H9 (cell line): ENCODE measurements at regions not wholly inside any gene's neighbourhood (a gene's known extent, or its start where the extent isn't known, plus 50 kb on each side); places are given as distances from the start of the nearest gene placed in this dataset.

Experiments used
- DNase-seq: peaks from one replicate; pipeline ENCODE4 v3.0.0-alpha.2; 2017
- H2AFZ ChIP-seq: one replicate; pipeline ENCODE4 v1.6.1; 2013; ENCODE audit warnings: mild to moderate bottlenecking, low read length, control low read depth, moderate library complexity
- H2AK5ac ChIP-seq: 2 replicates; pipeline ENCODE4 v1.6.1; 2013; ENCODE audit warnings: low read length, control low read depth, mixed read lengths; ENCODE audit not compliant: insufficient read length
- H2BK120ac ChIP-seq: one replicate; pipeline ENCODE4 v1.6.1; 2013; ENCODE audit warnings: low read depth, mild to moderate bottlenecking, low read length, control low read depth, inconsistent platforms; ENCODE audit not compliant: poor library complexity, severe bottlenecking
- H2BK12ac ChIP-seq: 2 replicates; pipeline ENCODE4 v1.6.1; 2013; ENCODE audit warnings: low read length, control low read depth, mixed read lengths, low read depth; ENCODE audit not compliant: insufficient read length
- H2BK15ac ChIP-seq: 2 replicates; pipeline ENCODE4 v1.6.1; 2013; ENCODE audit warnings: low read depth, low read length, control low read depth
- H2BK20ac ChIP-seq: one replicate; pipeline ENCODE4 v1.6.1; 2013; ENCODE audit warnings: low read depth, mild to moderate bottlenecking, low read length, control low read depth, inconsistent platforms; ENCODE audit not compliant: poor library complexity, severe bottlenecking
- H2BK5ac ChIP-seq: 2 replicates; pipeline ENCODE4 v1.6.1; 2013; ENCODE audit warnings: low read length, control low read depth, mixed read lengths; ENCODE audit not compliant: insufficient read length
- H3K14ac ChIP-seq: 2 replicates; pipeline ENCODE4 v1.6.1; 2013; ENCODE audit warnings: low read length, control low read depth; ENCODE audit not compliant: insufficient read depth
- H3K18ac ChIP-seq: 2 replicates; pipeline ENCODE4 v1.6.1; 2013; ENCODE audit warnings: low read depth, mild to moderate bottlenecking, mixed read lengths, low read length, control low read depth; ENCODE audit not compliant: insufficient read length
- H3K23ac ChIP-seq: 2 replicates; pipeline ENCODE4 v1.6.1; 2013; ENCODE audit warnings: low read length, control low read depth, mixed read lengths, low read depth; ENCODE audit not compliant: insufficient read length
- H3K23me2 ChIP-seq: 2 replicates; pipeline ENCODE4 v1.6.1; 2013; ENCODE audit warnings: low read depth, mild to moderate bottlenecking, mixed read lengths, low read length, control low read depth; ENCODE audit not compliant: insufficient read length, poor library complexity, severe bottlenecking
- H3K27ac ChIP-seq: 2 replicates; pipeline ENCODE4 v1.5.1; 2013; ENCODE audit warnings: low read length, control low read depth, mixed read lengths, low read depth; ENCODE audit not compliant: insufficient read length
- H3K27me3 ChIP-seq: 2 replicates; pipeline ENCODE4 v1.6.1; 2013; ENCODE audit warnings: low read length, control low read depth, inconsistent platforms; ENCODE audit not compliant: insufficient read depth
- H3K4ac ChIP-seq: 2 replicates; pipeline ENCODE4 v1.6.1; 2013; ENCODE audit warnings: low read depth, mild to moderate bottlenecking, control low read depth, inconsistent platforms, low read length, moderate library complexity
- H3K4me1 ChIP-seq: 2 replicates; pipeline ENCODE4 v1.6.1; 2013; ENCODE audit warnings: low read length, control low read depth, inconsistent platforms; ENCODE audit not compliant: insufficient read depth
- H3K4me2 ChIP-seq: 2 replicates; pipeline ENCODE4 v1.6.1; 2013; ENCODE audit warnings: low read length, control low read depth, mixed read lengths; ENCODE audit not compliant: insufficient read length, insufficient read depth
- H3K56ac ChIP-seq: 2 replicates; pipeline ENCODE4 v1.6.1; 2013; ENCODE audit warnings: low read depth, mild to moderate bottlenecking, mixed read lengths, low read length, control low read depth; ENCODE audit not compliant: insufficient read length
- H3K79me1 ChIP-seq: 2 replicates; pipeline ENCODE4 v1.6.1; 2013; ENCODE audit warnings: low read depth, mild to moderate bottlenecking, moderate library complexity, low read length, control low read depth, inconsistent platforms; ENCODE audit not compliant: insufficient read depth, poor library complexity, severe bottlenecking
- H3K79me2 ChIP-seq: 2 replicates; pipeline ENCODE4 v1.6.1; 2013; ENCODE audit warnings: low read length, control low read depth, inconsistent platforms; ENCODE audit not compliant: insufficient read depth
- H3K9ac ChIP-seq: 2 replicates; pipeline ENCODE4 v1.6.1; 2013; ENCODE audit warnings: low read length, control low read depth, mixed read lengths; ENCODE audit not compliant: insufficient read length; ENCODE audit errors: extremely low read depth
- H3K9me3 ChIP-seq: one replicate; pipeline ENCODE4 v1.6.1; 2013; ENCODE audit warnings: low read depth, low read length, inconsistent platforms; ENCODE audit not compliant: control insufficient read depth
- H3T11ph ChIP-seq: one replicate; pipeline ENCODE4 v1.6.1; 2013; ENCODE audit warnings: mild to moderate bottlenecking, low read length, control low read depth, inconsistent platforms
- H4K20me1 ChIP-seq: one replicate; pipeline ENCODE4 v1.6.1; 2013; ENCODE audit not compliant: control insufficient read depth, insufficient read length, insufficient read depth
- H4K5ac ChIP-seq: 2 replicates; pipeline ENCODE4 v1.6.1; 2013; ENCODE audit warnings: low read depth, mild to moderate bottlenecking, mixed read lengths, low read length, control low read depth; ENCODE audit not compliant: insufficient read length
- H4K8ac ChIP-seq: replicated peaks from 2 replicates; pipeline ENCODE4 v1.6.1; 2013; ENCODE audit warnings: low read length, control low read depth, mixed read lengths, low read depth; ENCODE audit not compliant: insufficient read length
- H4K91ac ChIP-seq: 2 replicates; pipeline ENCODE4 v1.6.1; 2013; ENCODE audit warnings: low read depth, mild to moderate bottlenecking, moderate library complexity, mixed read lengths, low read length, control low read depth; ENCODE audit not compliant: insufficient read length
- H3K27ac Mint-ChIP-seq, 3 experiments: 2 replicates in 2 of 3; 3 replicates in 1 of 3; pipeline ENCODE4 v1.8.0; 2020 to 2021; ENCODE audit warnings: mixed read lengths in 3 of 3, mild to moderate bottlenecking in 1 of 3, moderate library complexity in 1 of 3
- H3K27me3 Mint-ChIP-seq: 2 replicates; pipeline ENCODE4 v1.8.0; 2021; ENCODE audit warnings: low read depth, mild to moderate bottlenecking, moderate library complexity, mixed read lengths
- H3K36me3 Mint-ChIP-seq, 3 experiments: 2 replicates in 2 of 3; 3 replicates in 1 of 3; pipeline ENCODE4 v1.8.0; 2020 to 2021; ENCODE audit warnings: low read depth in 3 of 3, mixed read lengths in 3 of 3; ENCODE audit not compliant: insufficient read depth in 1 of 3
- H3K4me1 Mint-ChIP-seq, 2 experiments: 2 replicates each; pipeline ENCODE4 v1.8.0; 2020; ENCODE audit warnings: mixed read lengths in 2 of 2
- H3K4me3 Mint-ChIP-seq, 2 experiments: 2 replicates in 1 of 2; 3 replicates in 1 of 2; pipeline ENCODE4 v1.8.0; 2020 to 2021; ENCODE audit warnings: mild to moderate bottlenecking in 2 of 2, mixed read lengths in 2 of 2, moderate library complexity in 1 of 2
- H3K9me3 Mint-ChIP-seq, 2 experiments: 2 replicates in 1 of 2; 3 replicates in 1 of 2; pipeline ENCODE4 v1.8.0; 2020; ENCODE audit warnings: mild to moderate bottlenecking in 2 of 2, mixed read lengths in 2 of 2, moderate library complexity in 1 of 2
- CTCF ChIP-seq: fragments of 200-600 bp; sonication (generic); conservative IDR thresholded peaks from 3 replicates; pipeline ENCODE4 v1.8.0; 2021; ENCODE audit warnings: antibody characterized with exemption, mild to moderate bottlenecking
- WGBS: extraction: QIAGEN DNeasy Blood & Tissue Kit; methylation state at CpG from one replicate; pipeline ENCODE4 v1.1.7; 2013; ENCODE audit warnings: missing lambda C conversion rate, low lambda C conversion rate, mixed read lengths; ENCODE audit not compliant: insufficient read length; ENCODE audit errors: extremely low coverage; 5-methylcytosine and 5-hydroxymethylcytosine counted together

GRCh38 chr12:92989715-92990484 is 60.8 kb upstream of the EEA1 start:
- H3K9ac ChIP-seq = no peak overlapping the region
- no CpG with 5 or more reads among the region's 3 CpGs for WGBS
- no peaks in the 10 kb centered on the region for H3K79me2 ChIP-seq
- no peak overlapping the region for H4K8ac ChIP-seq
- no peak overlapping the region for H3K23ac ChIP-seq
- H3K9me3 ChIP-seq = peaks cover 6% of the 10 kb centered on the region
- no peak overlapping the region for H2AFZ ChIP-seq
- Mint-ChIP-seq H3K27ac (peak overlapping the region in 1 of 3 experiments; percentile 67; a peak in 1 of 7 replicates), H3K4me3 (no peak overlapping the region; a peak in 1 of 5 replicates), H3K4me1 (peaks cover 9% of the 10 kb centered on the region in 2 experiments), H3K27me3 (no peaks in the 10 kb centered on the region), H3K36me3 (peaks cover 0 to 7% (median 0%) of the 10 kb centered on the region in 3 experiments; a peak in 2 of 7 replicates), H3K9me3 (peaks cover 7% of the 10 kb centered on the region in 2 experiments)
- no peak overlapping the region for H4K91ac ChIP-seq
- no peak overlapping the region for H2BK12ac ChIP-seq
- no peak for TF ChIP-seq CTCF
- H3K79me1 ChIP-seq = no peaks in the 10 kb centered on the region
- no peak overlapping the region for H4K5ac ChIP-seq
- no peak overlapping the region for H3K4me2 ChIP-seq
- no peaks in the 10 kb centered on the region for H3K23me2 ChIP-seq
- H2AK5ac ChIP-seq = no peak overlapping the region
- no peak overlapping the region for H3T11ph ChIP-seq
- H3K56ac ChIP-seq = no peak overlapping the region
- H2BK15ac ChIP-seq = no peak overlapping the region
- H3K4ac ChIP-seq = no peak overlapping the region
- no peak overlapping the region for H3K18ac ChIP-seq
- H3K4me1 ChIP-seq = no peaks in the 10 kb centered on the region; the same call in 1 of the 2 replicates
- H3K27me3 ChIP-seq = no peaks in the 10 kb centered on the region
- DNase-seq = no peak
- no peak overlapping the region for H2BK120ac ChIP-seq
- H3K27ac ChIP-seq = no peak overlapping the region
- no peaks in the 10 kb centered on the region for H4K20me1 ChIP-seq
- no peak overlapping the region for H2BK20ac ChIP-seq
- H3K14ac ChIP-seq = no peak overlapping the region
- no peak overlapping the region for H2BK5ac ChIP-seq
